ENCODE measurements at regions not wholly inside any gene's neighbourhood (a gene's known extent, or its start where the extent isn't known, plus 50 kb on each side); places are given as distances from the start of the nearest gene placed in this dataset.

DNA sequence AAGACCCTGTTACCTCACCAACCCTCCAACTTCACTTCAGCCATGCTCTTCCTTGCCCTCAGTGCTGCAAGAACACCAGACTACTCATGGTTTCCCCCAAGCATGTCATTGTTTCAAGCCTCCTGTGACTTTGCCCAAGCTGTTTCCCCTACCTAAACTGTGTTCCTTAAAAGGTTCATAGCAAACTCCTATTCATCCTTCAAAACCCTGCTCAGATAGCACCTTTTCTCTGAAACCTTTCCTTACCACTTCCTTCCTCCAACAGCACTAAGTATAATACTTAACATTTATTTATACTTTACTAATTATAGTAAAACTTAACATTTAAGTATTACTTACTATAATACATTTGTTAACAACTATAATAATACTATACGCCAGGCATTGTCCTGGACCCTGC is 136.2 kb downstream of the CCT6B start:
- DNase-seq, result no peak

DNA sequence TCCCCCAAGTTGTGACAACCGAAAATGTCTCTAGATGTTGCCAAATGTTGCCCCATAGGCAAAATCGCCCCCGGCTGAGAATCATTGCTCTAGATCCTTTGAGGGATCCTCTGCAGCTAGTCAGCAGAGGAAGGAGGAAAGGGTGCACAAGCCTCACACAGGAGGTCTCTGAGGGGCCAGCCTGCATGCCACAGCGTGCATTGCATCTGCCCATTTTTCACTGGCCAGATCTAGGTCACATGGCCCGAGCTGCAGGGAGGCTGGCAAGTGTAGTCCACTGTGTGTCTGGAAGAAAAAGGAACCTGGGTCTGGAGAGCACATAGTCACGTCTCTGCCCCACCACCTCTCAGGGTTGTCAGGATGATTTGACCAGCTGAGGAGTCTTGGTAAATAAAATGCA is 138.2 kb downstream of the CCT6B start:
- no peak for DNase-seq

DNA sequence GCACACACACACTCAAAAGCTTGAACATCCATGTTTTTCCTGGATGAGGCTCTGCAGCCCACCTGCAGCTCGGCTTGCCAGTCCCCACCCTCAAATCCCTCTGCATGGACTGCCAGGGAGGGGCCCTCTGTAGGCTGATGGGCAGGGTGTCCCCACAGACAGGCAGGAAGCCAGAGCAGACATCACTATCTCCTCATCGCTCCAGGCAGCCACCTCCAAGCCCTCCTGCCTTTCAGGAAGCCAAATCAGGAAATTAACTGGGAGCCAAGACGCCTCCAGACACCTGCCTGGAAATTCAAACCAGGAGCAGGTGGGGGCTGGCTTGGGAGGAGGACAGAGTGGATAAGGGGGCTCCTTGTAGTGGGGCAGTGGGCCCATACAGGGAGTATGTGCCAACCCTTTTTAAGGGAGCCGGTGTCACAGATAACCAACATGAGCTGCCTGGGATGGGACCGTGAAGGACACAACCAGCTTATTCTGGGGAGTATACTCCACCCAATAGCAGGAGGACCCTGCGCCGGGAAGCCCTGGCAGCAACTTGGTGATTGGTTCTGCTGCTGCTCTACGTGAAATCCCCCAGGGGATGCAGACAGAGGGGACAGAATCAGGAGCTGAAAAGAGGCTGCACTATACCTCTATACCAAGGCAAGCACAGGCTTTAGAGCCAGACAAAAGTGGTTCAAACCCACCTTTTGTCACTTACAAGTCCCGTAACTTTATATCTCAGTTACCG is 139.1 kb downstream of the CCT6B start:
- no peak for DNase-seq

DNA sequence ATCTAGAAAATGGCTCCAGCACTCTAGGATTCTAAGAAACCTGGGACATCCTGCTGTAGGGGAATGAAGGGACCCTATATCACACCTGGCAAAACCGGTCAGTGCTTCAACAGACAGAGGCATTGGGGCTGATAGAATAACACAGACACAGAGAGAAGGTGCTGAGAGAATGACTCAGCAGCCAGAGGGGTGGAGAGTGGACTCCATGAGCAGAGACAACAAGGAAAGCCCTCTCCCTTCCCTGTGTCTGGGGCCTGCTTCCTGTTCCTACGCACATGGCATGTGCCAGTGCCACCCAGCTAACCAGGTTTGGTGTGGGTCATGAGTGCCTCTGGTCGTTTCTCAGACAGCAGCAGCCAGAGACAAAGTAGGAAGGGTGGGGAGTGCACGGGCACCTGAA is 140.3 kb downstream of the CCT6B start:
- DNase-seq, result no peak

DNA sequence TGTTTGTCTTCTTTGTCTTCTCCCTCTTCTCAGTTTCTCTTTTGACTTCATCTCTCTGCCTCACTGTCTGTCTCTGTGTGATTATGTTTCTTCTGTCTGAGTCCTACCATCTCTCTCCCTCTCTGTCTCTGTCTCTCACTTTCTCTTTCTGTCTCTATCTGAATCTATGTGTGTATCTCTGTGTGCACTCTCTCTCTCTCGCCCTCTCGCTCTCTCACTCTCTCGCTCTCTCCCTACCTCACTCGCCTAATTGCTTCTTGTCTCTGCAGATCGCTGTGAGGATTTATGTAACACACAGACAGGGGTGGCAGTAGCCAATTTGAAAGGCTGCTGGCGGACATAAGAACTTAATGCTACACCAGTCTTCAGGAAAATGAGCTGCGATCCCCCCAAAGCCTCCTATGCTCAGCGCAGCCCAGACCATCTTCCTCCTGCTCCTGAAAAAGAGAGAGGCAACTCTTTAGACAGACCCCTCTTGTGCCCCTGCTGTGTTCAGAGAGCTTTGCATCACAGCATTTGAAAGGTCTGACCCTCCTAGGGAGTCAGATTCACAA is 140.9 kb downstream of the CCT6B start:
- DNase-seq, result no peak

DNA sequence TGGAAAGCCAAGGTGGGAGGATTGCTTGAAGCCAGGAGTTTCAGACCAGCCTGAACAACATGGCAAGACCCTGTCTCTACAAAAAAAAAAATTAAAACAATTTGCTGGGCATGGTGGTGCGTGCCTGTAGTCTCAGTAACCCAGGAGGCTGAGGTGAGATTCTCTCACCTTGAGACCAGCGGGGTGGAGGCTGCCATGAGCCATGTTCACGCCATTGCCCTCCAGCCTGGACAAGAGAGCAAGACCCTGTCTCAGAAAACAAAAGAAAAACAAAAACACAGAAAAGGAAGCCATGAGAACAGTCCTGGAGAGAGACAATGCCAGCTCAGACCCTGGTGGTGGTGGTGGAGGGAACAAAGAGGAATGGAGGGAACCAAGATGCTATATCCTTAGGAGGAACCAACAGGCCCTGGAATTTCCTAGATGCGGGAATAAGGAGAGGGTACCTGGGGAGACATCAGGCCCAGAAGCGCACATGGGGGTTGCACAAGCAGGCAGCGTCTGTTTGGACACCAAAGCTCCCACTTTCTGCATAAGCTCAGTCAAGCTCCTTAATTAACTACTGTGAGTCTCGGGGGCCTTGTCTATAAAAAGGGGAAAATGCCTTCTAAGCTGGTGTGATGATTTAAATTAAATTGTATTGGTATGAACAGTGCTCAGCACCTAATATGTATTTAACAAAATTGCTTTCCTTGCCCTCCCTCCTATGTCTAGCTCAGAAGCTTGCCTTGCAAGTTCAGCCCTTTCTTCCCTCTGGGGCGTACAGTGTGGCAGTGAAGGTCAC is 143.8 kb downstream of the CCT6B start:
- DNase-seq, result no peak

DNA sequence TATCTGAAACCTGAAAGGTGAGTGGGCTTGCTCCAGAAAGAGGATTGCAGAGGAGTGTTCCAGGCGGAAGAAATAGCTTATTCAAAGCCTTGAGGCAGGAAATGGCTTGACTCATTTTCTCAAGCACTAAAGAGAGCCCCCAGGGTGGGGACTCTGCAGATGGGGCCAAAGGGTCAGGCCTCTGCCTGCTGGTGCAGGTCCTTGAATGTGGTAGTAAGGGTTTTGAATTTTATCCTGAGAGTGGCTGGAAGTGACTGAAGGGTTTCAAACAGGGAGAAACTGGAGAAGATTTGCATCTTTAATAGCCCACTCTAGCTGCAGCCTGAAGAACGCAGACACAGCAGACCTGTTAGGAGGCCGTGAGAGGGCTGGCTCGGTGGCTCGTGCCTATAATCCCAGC is 144.4 kb downstream of the CCT6B start:
- DNase-seq, result no peak

DNA sequence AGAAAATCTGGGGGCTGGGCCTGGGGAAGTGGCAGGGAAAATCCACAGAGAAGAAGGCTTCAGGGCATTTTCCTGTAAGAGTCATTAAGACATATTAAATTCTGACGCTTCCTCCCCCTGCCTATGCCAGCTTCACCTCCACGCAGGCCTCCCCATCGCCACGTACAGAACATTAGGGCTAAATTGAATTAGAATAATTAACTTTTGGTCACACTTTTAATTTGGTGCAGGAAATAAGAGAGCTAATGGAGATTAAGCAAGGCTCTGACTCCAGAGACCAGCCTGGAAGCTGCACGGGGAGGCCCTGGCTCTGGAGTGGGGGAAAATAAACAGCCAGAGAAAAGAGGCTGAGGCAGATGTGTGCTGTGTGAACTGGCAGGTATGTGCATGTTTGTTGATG is 148.0 kb downstream of the CCT6B start:
- no peak for DNase-seq

DNA sequence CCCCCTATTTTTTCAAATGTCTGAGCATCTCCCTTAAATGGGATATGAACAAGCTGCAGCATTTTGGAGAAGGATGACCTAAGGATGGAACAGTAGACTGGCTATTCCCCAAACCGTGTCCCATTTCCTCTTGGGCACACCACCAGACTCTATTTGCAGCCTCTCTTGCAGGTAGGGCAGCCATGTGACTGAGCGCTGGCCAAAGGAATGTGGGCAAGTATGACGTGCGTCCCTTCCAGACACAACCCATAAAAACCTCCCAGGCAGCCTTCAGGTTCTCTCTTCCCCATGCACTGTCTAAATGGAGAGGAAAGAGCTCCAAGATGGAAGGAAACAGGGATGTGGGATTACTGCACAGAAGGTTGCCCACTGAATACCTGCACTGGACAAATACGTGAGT is 149.7 kb downstream of the CCT6B start:
- no peak for DNase-seq

DNA sequence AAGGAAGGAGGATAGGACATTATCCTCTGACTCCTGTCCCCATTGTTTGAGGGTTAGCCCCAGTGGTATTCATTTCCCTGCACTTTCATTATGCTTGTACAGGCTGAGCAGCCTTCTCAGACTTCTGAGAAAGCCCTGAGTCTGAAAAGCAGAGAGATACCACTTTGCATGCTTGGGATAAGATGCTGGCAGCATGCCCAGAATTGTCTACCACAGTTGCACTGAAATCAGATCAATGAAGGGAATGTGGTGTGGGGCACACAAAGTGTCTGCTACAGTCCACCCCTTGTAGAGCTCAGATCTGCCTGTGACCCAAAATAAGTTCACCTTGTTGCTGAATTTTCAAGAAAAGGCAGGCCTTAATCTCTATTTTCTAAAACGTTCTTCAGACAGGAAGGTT is 160.6 kb downstream of the CCT6B start:
- no peak for DNase-seq

DNA sequence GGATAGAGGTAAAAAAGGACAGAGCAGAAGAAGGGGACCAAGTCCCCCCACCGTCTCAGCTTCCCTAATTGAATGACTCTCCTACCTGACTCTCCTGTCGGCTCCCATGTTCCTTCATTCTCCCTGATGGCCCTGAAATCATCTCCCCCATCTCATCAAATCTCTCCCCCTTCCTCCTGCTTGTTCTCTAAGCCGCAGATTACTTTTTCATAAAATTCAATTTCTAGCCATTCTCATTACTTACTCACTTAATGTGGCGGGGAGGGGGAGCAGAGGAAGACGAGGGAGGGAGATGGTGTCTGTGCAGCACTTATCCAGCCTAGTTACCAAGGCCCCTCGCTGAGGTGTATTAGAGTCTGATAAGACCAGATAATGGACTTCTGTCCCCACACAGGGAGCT is 161.5 kb downstream of the CCT6B start:
- DNase-seq, result no peak

DNA sequence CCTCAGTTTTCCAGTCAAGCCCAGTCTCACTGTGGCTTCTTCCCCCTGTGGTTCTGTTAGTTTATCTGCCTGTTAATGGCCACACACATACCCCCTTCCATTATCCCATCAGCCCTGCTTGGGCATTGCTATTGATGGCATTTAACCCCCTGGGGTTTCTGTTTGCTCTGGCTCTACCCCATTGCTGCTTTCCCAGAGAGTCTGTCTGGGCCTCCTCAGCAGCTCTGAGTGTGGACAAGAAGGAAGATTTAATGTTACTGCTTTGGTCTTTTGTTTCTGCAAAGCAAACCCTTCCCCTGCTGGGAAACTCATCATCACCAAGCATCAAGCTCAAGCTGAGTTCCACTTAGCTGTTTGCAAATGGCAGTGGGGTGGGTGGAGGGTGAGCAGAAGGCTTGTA is 162.7 kb downstream of the CCT6B start:
- no peak for DNase-seq

DNA sequence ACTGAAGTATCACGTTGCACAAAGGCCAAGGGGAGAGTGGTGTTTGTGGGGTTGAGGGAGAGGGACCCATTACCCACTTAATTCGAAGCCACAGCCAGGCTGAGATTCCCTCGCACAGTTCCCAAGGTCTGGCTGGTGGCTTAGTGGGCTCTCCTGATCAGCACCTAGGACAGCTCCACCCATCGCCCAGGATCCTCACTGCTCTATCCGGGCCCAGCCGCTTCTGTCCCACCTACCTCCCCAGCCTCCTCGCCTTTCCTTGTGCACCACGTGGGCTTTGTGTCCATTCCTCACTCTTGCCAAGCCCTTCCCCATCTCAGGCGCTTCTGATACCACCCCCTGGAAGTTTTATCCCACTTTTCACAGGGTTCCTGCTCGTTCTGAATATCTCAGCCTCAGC is 163.5 kb downstream of the CCT6B start:
- DNase-seq, result peak; percentile 10

DNA sequence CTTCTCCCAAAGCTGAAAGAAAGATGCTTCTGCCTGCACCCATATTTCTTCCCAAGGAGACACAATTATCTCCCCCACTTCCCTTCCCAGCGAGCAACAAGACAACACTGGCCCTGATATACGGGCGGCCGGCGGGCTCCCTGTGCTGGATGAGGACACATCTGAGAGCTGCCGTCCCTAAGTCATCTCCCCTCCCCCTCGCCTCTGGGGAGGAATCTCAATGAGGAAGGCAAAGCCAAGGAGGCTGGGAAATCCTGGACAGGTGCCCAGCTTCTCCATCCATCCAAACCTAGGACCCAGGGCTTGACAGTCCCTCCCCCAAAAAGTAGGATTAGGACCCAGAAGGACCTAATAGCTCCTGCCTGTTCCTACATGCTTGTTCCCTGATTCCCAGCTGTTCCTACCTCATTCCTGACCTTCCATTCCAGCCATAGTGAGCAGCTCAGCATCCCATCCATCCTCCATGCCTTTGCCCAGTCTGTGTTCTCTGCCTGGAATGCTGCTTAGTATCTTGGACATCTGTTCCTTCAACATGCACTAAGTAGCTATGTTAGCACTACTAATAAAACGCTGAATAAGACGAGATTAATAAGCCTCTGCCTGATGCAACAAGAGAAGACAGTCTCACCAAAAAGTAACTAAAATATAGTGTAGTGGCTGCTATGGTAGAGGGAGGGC is 167.9 kb downstream of the CCT6B start:
- DNase-seq, result no peak

DNA sequence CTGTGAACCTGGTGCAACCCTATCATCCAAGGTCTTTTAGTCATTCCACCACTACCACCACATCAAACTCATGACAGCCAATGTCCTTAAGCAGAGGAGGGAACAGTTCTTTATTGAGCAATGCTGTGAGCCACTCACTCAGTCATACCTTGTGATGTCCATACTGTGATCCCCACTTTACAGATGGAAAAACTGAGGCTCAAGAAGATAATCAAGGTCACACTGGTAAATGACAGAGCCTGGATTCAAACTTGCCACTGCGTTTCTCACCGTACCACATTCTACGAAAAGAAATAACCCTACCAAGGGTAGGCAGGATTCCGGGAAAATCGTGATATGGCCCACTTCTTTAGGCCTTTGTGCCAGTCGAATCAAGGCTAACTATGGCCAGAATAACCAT is 172.6 kb downstream of the CCT6B start:
- DNase-seq, result no peak

DNA sequence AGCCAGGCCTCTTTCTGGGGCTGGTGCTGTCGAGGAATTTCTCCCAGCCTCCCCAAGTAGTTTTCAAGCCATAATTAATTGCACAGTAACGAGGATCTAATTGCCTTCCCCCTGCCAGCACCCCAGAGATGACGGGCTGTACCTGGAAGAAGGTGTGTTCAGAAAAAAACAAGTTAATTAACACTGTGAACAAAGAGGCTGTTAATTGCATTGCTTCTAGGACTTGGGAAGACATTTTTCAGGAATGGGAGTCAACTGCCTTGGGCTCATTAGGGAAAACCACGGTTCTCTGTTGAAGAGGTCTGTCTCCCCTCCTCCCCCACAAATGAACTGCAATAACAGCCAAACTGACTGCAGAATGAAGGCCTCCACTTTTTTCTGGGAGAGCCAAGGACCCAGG is 176.7 kb downstream of the CCT6B start:
- DNase-seq, result no peak

DNA sequence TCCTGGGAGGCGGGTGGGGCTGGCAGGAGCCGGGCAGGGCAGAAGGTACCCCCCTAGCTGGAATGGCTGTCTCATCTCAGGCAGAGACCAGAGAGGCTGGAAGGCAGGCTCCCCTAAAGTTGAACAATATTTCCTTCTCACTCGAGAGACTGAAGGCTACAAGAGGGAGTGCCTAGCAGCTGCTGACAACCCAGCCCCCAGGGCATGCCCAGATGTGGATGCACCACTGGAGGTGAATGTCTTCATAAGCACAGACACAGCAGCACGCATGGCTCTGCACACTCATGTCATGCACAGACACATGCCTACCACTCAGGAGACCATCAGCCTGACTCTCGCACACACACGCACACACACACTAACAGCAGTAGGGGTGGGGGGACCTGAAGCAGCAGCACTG is 179.0 kb downstream of the CCT6B start:
- no peak for DNase-seq

DNA sequence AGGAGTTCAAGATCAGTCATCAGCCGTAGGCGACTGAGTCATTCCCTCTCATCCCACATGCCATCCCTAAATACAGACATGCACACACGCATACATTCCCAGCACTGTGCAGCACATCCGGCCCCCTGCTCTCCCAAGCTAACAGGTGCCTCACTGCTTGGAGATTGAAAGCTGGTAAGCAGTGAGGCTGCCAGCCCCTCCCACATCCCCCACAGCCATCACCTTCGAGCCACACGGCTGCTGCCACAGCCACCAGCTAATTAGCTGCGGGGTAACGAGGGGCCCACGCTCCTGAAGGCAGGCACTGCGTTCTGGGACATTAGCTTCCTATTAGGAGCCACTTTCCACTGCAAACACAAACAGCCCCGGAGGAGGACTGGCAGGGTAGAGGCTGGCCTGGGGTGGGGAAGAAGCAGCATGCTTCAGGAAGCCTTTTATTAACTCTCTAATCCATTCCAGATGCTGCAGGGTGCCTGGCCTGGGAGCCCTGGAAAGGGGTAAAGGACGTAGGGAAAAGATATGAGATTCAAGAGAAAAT is 179.6 kb downstream of the CCT6B start:
- no peak for DNase-seq

DNA sequence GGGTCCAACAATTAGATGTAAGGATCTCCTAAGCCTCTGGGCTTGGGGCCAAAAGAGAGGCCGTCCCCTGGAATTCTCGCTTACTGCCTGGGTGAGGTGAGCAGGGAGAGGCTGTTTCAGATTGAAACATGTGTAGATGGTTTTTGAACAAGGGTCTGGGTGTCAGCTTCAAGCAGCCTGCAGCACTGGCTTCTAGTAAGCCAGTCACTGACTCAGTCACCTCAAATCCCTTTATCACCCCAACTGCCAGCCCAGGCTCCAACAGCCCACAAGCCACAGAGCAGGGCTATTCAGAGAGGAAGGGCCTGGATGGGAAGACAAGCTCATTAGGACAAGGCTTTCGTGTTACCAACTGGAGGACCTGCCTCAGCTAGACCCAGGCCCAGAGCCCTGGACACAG is 180.2 kb downstream of the CCT6B start:
- no peak for DNase-seq

DNA sequence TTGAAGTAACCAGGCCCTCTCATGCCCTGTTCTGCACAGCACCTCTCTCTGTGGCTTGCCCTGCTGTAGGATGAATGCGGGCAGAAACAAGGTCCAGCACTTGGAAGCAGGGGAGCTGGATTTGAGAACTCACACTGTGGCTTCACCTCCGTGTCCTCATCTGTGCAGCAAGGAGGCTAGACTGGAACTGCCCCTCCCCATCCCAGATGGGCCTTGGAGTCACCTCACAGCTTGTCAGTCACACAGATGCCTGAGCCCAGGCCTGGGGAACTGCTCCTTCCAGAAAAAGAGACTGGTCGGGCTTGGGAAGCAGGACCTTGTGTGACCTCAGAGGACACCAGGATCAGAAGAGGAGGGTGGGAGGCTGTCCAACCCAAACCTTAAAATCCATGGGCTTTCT is 180.8 kb downstream of the CCT6B start:
- no peak for DNase-seq

DNA sequence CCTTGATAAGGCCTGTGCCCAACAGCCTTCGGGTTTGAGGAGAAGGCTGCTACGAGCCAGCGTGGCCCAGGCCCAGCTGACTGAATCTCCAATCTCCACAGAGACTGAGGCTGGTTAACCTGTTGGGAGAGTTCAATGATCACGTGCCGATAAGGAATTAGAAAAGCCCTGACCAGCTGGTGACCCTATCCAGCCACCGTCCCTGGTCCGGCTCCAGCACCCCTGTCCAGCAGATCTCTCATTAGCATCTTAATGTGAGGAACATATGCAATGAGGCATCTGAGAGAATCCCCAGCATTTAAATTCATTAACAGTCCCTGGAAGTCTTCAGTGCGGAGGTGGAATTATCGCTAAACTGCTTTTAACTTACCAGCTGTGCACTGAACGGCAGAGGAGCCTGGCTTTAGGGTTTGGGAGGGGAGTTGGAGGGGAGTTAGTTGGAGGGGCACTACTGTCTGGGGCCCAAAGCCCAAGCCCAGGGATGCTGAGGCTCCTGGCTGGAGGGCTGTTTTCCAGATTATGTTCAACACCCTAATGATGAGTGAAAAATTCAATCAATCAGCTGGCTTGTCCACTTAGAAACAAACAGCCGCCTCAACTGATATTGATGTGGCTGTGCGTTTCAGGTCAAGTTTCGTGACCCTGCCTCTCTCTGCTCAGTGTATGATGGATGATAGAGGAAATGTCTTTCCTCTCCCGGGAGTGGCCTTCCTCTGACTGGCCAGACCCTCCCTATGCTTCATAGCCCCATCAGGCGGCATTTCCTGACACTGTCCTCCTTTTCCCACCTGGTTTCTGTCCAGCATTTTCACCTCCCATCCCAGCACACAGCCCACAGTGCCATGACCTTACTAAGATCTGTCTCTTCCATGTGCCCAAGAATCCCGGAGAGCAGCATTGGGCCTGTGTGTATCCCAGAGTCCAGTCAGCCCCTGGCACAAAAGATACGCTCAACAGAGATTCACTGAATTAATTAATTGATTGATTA is 184.5 kb downstream of the CCT6B start:
- no peak for DNase-seq

DNA sequence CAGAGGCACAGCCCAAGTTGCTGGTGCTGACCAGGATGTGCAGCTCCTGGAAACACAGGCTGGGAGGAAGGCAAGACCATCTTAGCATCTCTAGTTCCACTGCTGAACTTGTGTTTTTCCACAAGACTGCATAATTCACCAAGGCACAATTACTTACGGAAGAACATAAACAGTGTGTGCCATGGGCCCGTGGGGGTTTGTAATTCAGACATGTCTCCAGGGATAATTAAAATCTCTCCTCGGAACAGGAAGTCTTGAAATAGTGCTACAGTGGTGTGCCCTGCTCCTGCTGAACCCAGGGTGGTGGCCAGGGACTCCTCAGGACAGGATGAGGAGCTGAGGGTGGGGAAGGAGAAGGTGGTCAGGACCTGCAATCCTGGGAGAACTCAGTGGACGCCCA is 188.2 kb downstream of the CCT6B start:
- no peak for DNase-seq
